ENCODE measurements at regions not wholly inside any gene's neighbourhood (a gene's known extent, or its start where the extent isn't known, plus 50 kb on each side); places are given as distances from the start of the nearest gene placed in this dataset.
"Not testable (repeated sequence)": the region's sequence is repeated elsewhere in the genome, so short reads cannot be mapped to it uniquely, and the experiment has no call there.

DNA sequence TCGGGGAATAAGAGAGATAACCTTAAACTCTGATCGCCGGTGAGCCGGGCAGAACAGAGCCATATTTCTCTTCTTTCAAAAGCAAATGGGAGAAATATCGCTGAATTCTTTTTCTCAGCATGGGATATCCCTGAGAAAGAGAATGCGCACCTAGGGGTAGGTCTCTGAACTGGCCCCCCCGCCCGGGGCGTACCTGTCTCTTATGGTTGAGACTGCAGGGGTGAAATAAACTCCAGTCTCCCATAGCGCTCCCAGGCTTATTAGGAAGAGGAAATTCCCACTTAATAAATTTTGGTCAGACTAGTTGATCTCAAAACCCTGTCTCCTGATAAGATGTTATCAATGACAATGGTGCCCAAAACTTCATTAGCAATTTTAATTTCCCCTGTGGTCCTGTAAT lies 58.8 kb upstream of the ADAMTS5 start:
- TF ChIP-seq, protein P1, sequence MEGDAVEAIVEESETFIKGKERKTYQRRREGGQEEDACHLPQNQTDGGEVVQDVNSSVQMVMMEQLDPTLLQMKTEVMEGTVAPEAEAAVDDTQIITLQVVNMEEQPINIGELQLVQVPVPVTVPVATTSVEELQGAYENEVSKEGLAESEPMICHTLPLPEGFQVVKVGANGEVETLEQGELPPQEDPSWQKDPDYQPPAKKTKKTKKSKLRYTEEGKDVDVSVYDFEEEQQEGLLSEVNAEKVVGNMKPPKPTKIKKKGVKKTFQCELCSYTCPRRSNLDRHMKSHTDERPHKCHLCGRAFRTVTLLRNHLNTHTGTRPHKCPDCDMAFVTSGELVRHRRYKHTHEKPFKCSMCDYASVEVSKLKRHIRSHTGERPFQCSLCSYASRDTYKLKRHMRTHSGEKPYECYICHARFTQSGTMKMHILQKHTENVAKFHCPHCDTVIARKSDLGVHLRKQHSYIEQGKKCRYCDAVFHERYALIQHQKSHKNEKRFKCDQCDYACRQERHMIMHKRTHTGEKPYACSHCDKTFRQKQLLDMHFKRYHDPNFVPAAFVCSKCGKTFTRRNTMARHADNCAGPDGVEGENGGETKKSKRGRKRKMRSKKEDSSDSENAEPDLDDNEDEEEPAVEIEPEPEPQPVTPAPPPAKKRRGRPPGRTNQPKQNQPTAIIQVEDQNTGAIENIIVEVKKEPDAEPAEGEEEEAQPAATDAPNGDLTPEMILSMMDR (conservative IDR thresholded peaks at IDR 0.05) = not testable (repeated sequence)
- not testable (repeated sequence) for TF ChIP-seq ZFX (IDR thresholded peaks at IDR 0.05)
